ENCODE measurements at regions not wholly inside any gene's neighbourhood (a gene's known extent, or its start where the extent isn't known, plus 50 kb on each side); places are given as distances from the start of the nearest gene placed in this dataset.

- H3K4me3 ChIP-seq (ENCODE audit: low read depth, low read length): no peak overlapping the region
- no peak for TF ChIP-seq CTCF (IDR thresholded peaks at IDR 0.05; ENCODE audit: insufficient read depth, low read depth, low read length)
- no peak for DNase-seq (ENCODE audit: low read depth)
Observed at GRCh38 chr1:192926736-192927135, 117.9 kb downstream of the RGS2 start.

- DNase-seq (ENCODE audit: low read depth): no peak
- TF ChIP-seq CTCF (IDR thresholded peaks at IDR 0.05; ENCODE audit: insufficient read depth, low read depth, low read length): no peak
- no peak overlapping the region for H3K4me3 ChIP-seq (ENCODE audit: low read depth, low read length)
Observed at GRCh38 chr1:192927496-192927895, 118.7 kb downstream of the RGS2 start.

GRCh38 chr1:192929597-192929996 is 120.8 kb downstream of the RGS2 start:
- TF ChIP-seq CTCF (IDR thresholded peaks at IDR 0.05; ENCODE audit: insufficient read depth, low read depth, low read length): no peak
- no peak overlapping the region for H3K4me3 ChIP-seq (ENCODE audit: low read depth, low read length)
- DNase-seq (ENCODE audit: low read depth): no peak

DNA sequence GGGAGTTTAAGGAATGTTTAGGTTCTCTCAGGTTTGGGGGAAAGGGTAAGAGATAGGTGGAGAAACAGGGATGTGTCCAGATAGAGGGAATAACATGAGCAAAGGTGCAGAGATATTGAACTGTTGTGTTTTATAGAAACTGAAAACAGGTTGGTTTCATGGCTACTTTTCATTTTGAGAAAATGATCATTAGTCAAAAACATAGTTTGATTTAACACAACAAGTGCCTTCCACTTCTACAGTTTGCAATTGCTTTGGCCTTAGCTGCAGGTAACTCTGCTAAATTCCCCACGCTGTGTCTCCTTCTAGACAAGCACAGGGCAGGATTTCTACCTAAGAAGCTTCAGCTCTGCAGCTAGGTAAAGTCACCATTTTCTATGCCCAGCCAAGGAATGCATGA is 124.9 kb downstream of the RGS2 start:
- no peak for DNase-seq (ENCODE audit: low read depth)
- TF ChIP-seq CTCF (IDR thresholded peaks at IDR 0.05; ENCODE audit: insufficient read depth, low read depth, low read length): no peak
- no peak overlapping the region for H3K4me3 ChIP-seq (ENCODE audit: low read depth, low read length)

GRCh38 chr1:192936313-192937018 is 122.7 kb downstream of the UCHL5 start:
- no peak overlapping the region for H3K4me3 ChIP-seq (ENCODE audit: low read depth, low read length)
- no peak for DNase-seq (ENCODE audit: low read depth)
- no peak for TF ChIP-seq CTCF (IDR thresholded peaks at IDR 0.05; ENCODE audit: insufficient read depth, low read depth, low read length)

GRCh38 chr1:192937128-192937527 is 122.0 kb downstream of the UCHL5 start:
- no peak for DNase-seq (ENCODE audit: low read depth)
- no peak overlapping the region for H3K4me3 ChIP-seq (ENCODE audit: low read depth, low read length)
- TF ChIP-seq CTCF (IDR thresholded peaks at IDR 0.05; ENCODE audit: insufficient read depth, low read depth, low read length): no peak

- H3K4me3 ChIP-seq (ENCODE audit: low read depth, low read length): no peak overlapping the region
- TF ChIP-seq CTCF (IDR thresholded peaks at IDR 0.05; ENCODE audit: insufficient read depth, low read depth, low read length): no peak
- peak; percentile 36 for DNase-seq (ENCODE audit: low read depth)
Observed at GRCh38 chr1:192939440-192939839, 119.7 kb downstream of the UCHL5 start.
